LNCAP (cell line): ENCODE measurements at regions not wholly inside any gene's neighbourhood (a gene's known extent, or its start where the extent isn't known, plus 50 kb on each side); places are given as distances from the start of the nearest gene placed in this dataset.

ENCODE experiments used
- TF ChIP-seq, protein P1 (sequence below): fragments of 450-650 bp; IDR thresholded peaks from 2 replicates; pipeline ENCODE4 v1.5.1; 2017; ENCODE audit warnings: mild to moderate bottlenecking

DNA sequence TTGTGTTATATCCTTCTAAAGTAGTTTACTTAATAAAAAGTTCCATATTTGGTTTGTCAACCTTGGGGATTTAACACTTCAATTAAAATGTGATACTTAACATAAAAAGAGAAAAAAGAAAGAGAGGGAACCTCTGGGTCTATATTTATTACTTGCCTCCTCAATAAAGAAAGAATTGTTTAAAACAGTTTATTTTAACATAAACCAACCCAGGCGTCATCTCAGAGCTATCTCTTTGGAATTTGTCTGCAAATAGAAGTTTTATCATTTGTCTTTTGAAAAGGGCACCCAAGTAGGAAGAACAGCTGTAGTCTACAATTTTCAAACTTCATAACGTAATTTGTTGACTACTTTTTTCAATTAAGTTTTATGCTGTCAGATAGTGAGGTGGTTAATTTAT, 364.1 kb downstream of the KCNJ2 start:
- TF ChIP-seq, protein P1, sequence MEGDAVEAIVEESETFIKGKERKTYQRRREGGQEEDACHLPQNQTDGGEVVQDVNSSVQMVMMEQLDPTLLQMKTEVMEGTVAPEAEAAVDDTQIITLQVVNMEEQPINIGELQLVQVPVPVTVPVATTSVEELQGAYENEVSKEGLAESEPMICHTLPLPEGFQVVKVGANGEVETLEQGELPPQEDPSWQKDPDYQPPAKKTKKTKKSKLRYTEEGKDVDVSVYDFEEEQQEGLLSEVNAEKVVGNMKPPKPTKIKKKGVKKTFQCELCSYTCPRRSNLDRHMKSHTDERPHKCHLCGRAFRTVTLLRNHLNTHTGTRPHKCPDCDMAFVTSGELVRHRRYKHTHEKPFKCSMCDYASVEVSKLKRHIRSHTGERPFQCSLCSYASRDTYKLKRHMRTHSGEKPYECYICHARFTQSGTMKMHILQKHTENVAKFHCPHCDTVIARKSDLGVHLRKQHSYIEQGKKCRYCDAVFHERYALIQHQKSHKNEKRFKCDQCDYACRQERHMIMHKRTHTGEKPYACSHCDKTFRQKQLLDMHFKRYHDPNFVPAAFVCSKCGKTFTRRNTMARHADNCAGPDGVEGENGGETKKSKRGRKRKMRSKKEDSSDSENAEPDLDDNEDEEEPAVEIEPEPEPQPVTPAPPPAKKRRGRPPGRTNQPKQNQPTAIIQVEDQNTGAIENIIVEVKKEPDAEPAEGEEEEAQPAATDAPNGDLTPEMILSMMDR: no peak

DNA sequence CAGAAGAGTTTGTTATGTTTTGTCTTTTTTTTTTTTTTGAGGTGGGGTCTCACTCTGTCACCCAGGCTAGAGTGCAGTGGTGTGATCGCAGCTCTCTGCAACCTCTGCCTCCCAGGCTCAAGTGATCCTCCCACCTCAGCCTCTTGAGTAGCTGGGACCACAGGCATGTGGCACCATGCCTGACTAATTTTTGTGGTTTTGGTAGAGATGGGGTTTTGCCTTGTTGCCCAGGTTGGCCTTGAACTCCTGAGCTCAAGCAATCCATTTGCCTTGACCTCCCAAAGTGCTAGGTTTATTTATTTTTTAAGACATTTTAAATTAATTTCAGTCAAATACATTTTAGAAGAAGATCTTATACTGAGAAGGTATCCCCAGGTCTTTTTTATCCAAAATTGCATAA, 366.7 kb downstream of the KCNJ2 start:
- TF ChIP-seq, protein P1: no peak

DNA sequence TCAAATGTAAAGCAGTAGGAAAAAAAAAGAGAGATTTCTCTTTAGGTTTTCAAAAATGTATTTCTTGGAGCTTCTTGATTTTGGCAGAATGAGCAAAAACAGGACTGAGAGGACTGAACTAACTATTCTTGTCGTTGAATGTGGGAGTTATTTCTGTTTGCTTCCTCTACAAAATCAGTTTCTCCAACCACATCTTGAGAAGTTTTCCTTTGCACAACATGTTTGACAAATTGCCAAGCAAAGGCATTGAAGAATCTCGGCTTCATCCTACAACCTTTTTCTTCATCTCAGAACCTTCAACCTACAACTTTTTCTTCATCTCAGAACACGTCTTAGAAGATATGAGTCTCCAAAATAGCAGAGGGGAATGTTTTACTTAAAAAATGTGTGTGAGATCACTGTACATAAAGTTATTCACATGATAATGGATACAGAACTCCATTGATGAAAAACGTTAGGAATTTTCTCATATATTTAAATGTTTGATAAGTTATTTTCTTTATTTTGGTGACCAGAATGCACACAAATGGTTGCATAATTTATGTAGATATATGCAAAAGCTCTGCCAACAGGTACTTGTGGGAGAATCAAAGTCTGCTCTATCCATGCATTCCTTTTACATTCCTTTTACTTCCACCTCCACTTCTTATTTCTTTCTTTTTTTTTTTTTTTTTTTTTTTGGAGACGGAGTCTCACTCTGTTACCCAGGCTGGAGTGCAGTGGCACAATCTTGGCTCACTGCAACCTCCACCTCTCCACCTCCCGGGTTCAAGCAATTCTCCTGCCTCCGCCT, 370.0 kb downstream of the KCNJ2 start:
- TF ChIP-seq, protein P1: no peak

DNA sequence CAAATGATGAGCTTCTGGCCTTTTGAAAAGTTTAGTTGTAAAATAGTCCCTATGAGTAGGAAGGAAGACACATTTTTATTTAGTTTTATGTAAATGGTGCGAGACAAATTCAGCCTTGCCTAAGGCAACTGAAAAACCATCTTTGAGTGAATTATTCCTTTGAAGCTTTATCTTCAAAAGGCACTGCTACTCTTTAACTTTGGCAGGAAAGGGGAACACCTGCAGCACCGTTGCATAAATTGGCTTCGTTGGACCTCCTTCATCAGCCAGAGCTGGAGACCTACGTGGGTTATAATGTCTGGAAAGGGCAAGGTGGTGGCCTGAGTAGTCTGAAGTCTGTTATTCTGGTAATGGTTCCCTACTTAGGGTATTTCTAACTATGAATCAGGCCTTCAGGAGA, 373.5 kb downstream of the KCNJ2 start:
- TF ChIP-seq, protein P1: no peak

DNA sequence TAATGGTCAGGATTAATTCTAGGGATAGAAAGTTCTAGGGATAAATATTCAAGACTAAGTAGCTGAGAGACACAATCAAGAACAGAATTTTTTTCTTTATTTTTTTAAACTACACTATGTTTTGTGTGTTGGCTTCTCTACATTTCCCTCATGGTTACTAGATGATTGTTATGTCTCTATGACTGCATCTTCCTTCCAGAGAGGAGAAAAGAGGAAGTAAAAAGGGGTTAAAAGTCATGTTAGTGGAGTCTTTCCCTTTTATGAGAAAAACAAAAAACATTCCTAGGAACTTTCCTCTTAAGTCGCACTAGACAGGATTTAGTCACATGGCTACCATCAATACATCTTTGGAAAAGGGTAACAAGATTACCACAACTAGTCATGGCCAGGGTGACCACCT, 375.0 kb downstream of the KCNJ2 start:
- TF ChIP-seq, protein P1: no peak

DNA sequence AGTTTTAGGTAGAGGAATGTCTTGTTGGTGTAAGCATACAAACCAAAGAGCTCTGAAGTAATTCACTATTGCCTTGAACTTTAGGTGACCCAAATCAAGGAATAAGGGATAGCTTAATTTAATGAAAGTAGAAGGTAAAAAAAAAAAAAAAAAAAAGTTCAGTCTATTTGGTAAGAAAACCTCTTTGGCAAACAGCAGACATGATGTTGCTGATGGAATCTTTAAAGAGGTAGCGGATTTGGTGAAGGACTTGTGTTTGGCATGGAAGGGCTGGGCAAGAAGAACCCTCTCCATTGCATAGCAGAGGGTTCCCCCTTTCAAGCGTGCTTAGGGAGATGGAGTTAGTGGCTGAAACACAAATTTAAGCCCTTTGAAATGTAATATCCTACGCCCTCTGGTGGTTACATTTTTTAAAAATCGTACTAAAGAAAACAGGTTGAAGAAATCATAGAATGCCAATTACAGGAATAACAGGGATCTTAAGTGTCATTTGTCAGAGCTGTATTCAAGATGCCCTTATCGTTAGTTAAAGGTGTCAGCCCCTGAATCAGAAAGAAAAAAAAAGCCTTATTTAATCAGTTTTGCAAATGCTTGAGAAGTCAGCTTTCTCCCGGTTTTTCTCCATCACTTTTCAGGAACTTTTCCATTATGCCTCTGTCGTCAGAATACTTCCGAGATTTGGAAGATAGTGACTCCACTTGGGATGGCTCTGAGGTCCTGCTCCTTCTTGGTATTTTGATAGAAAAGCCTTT, 383.1 kb downstream of the KCNJ2 start:
- TF ChIP-seq, protein P1: peak; percentile 54; the same call in 1 of the 2 replicates

DNA sequence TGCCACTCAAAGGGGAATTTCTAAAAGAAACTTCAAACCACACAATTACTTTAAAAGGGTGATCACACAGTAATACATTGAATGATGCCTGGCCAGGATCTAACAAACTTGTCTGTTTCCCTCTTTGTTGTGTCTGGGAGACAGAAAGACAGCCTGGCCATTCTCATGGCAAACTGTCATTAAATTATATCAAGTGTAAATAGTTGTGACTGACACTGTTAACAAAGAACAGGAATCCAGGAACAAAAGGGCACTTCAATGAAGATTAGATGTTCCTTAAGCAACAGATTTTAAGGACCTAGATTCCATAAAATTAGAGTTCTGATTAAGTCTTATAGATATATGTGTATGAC, 383.6 kb downstream of the KCNJ2 start:
- TF ChIP-seq, protein P1: no peak
